Left hindlimb (tissue), 1 donor: ENCODE measurements at regions not wholly inside any gene's neighbourhood (a gene's known extent, or its start where the extent isn't known, plus 50 kb on each side); places are given as distances from the start of the nearest gene placed in this dataset.
A peak's percentile ranks its signal among the peaks of the same experiment; 100 is the strongest.

Experiments used
- DNase-seq: peaks from one replicate; pipeline ENCODE4 v3.0.0-alpha.2; 2018

GRCh38 chr2:61721382-61721781 lies 132.5 kb downstream of the FAM161A start:
- no peak for DNase-seq

DNA sequence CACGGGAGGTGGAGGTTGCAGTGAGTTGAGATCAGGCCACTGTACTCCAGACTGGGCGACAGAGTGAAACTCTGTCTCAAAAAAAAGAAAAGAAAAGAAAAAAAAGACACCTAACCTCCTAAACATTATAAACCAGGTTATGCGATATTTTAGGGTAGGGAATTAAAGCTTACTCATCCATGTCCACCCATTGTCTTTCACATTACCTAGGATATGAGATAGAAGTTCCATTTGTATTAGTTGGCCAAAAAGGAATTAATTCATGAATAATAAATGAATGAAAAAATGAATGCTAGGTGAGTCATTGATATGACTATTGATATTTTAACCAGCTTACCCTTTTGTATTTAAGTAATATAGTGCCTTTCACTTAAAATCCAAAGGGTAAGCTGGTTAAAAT lies 132.9 kb downstream of the FAM161A start:
- no peak for DNase-seq

DNA sequence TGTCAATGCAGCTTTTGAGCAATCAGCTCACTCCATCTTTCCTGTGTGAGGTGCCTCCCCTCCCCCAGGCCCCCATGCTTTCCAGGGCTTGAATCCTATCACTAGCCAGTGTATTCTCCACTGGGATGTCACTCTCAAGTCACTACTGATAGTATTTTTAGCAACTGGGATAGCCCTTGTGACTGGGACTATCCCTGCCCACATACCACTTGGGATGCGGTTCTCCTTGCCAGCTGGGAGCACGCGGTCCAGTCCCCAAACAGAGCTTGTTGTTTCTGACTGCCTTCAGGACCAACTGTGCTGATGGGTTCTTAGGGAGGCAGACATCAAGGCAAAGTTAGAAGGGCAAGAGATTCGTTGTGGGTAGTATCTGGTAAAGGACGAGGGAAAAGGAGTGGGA lies 134.9 kb downstream of the FAM161A start:
- no peak for DNase-seq

DNA sequence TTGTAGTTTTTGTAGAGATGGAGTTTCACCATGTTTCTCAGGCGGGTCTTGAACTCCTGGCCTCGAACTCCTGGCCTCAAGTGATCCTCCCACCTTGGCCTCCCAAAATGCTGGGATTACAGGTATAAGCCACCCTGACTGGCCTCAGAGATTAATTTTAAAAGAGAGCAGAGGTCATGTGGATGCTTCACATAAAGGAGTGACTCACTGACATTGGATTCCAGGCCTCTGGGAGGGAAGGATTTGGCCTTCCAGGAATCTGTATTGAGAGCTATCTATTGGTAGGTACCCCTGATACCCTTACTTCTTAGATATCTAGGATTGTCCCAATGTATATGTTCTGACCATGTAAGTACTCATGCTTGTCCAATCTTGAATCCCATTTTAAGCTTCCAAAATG lies 138.4 kb downstream of the FAM161A start:
- no peak for DNase-seq

DNA sequence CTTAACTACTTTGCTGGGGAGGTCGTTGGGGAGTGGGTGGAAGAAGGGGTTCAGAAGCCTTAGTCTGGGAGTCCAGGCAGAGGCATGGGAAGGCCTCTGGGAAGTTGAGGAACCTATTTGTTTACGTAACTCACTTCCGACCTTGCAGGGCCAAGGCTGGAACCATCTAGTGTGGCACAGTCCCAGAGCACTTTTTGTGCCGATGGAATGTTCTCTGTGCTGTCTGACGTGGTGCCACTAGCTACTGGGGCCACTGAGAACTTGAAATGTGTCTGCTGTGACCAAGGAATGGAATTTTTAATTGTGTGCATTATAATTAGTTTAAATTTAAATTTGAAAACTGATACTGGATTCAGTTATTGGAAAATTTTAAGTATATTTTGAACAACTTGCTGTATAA lies 139.7 kb downstream of the FAM161A start:
- no peak for DNase-seq

- DNase-seq, result no peak
These were observed 140.4 kb downstream of the FAM161A start for GRCh38 chr2:61713457-61713856.

DNA sequence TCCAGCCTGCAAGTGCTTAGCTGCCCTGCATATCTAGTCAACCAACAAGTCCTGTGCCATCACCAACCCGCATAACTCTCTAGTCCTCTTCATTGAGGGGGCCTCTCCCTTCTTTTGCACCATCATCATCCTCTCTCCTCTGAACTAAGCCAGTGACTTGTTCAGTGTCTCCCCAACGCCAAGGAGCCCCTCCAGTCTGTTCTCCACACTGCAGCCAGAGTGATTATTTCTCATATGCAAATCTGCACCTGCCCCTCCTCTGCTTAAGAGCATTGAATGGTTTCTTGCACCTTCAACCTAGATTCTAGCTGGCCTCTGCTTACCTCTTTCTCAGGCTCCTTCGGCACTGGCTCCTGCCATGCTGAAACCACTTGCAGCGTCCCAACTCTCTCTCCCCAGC lies 141.8 kb downstream of the FAM161A start:
- no peak for DNase-seq

DNA sequence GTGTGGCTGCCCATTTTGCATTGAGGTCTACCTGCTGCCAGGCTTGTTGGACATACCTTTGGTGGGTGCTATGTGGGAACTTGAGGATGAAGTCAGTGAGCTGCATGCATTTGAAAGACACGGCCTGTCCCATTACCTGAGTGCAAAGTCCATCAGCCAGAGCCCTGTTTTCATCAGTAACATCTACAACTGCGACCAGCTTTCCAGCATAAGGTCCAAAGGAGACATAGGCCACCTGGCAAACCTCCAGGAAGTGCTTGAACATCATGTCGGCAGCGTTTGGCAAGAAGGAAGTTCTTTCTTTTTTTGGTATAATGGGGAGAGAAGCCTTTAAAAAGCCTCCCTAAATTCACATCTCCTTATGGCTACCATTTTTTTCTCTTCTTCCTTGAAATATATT lies 143.1 kb downstream of the FAM161A start:
- no peak for DNase-seq

GRCh38 chr2:61707984-61708852 lies 145.6 kb downstream of the FAM161A start:
- DNase-seq, result no peak

DNA sequence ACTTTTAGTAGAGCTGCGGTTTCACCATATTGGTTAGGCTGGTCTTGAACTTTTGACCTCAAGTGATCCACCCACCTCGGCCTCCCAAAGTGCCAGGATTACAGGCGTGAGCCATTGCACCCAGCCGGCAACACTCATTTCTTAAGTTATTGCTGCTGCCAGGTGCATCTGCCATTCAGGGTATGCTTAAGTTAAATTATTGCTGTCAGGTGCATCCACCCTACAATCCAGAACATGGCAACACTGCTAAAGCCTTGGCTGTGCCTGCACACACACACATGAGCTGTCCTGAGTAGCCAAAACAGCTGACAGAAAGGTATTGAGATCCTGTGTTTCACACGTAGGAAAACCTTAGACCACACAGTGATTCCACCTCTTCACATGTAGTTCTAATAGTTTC lies 148.2 kb downstream of the FAM161A start:
- no peak for DNase-seq

DNA sequence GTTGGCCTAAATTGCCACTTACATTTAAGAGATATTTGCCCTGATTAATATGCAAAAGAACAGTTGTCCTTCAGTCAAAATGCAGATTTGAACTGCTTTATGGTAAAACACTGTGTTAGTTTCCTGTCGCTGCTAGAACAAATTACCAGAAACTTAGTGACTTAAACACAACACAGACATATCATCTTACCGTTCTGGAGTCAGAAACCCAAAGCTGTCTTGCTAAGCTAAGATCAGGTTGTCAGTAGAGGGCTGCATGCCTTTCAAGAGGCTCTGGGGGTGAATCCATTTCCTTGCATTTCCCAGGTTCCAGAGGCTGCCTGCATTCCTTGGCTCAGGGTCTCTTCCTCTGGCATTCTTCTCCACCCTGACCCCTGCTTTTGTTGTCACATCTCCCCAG lies 149.5 kb downstream of the FAM161A start:
- DNase-seq, result no peak

DNA sequence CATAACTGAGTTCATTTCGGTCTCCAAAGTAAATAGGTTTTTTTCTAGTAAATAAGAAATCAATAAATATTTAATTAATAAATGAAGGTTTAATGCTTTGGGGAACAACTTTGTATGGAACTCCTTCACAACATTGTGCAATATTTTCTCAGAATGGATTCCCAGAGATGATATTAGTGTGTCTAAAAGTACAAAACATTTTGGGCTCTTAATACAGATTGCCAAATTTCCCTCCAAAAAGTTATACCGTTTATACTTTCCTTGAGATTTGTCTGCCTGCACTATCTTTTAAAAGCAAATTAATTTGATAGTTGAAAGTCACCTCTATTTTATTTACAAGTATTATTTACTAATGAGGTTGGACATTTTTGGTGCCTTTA lies 151.8 kb downstream of the FAM161A start:
- DNase-seq, result no peak

GRCh38 chr2:61700464-61700863 lies 153.4 kb downstream of the FAM161A start:
- no peak for DNase-seq

- peak; percentile 94 for DNase-seq
These were observed 156.4 kb upstream of the XPO1 start for GRCh38 chr2:61694312-61695274.

DNA sequence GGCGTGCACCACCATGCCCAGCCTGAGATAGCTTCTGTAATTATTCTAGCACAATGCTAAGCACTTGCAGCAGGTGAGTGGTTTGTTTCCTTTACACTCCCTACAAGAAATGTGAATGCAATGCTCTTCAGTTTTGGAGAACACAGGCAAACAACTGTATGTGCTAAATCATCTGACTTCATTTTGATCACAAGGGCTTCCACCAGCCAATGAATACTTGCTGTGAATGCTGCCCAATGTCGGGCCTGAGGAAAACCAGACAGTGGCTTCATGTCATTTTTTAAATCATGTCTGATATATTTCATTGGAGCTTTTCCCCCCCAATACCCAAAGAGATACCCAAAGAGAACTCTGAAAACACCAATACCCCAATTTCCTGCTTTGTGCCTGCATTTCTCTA lies 155.6 kb upstream of the XPO1 start:
- DNase-seq, result no peak

GRCh38 chr2:61690078-61690596 lies 152.0 kb upstream of the XPO1 start:
- no peak for DNase-seq

DNA sequence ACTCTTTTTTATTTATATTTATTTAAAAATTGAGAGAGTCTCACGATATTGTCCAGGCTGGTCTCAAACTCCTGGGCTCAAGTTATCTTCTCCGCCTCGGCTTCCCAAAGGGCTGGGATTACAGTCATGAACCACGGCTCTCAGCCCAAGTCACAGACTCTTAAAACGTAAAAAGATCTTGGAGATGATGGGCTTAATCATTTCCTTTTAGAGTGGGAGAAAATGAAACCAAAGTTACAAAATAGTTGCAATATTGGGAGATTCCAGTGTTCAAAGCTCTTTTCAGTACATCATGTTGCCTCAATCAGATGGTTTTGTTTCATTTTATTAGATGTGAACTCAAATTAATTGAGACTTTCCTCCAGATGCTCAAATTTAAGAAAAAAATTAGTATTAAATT lies 151.4 kb upstream of the XPO1 start:
- no peak for DNase-seq

DNA sequence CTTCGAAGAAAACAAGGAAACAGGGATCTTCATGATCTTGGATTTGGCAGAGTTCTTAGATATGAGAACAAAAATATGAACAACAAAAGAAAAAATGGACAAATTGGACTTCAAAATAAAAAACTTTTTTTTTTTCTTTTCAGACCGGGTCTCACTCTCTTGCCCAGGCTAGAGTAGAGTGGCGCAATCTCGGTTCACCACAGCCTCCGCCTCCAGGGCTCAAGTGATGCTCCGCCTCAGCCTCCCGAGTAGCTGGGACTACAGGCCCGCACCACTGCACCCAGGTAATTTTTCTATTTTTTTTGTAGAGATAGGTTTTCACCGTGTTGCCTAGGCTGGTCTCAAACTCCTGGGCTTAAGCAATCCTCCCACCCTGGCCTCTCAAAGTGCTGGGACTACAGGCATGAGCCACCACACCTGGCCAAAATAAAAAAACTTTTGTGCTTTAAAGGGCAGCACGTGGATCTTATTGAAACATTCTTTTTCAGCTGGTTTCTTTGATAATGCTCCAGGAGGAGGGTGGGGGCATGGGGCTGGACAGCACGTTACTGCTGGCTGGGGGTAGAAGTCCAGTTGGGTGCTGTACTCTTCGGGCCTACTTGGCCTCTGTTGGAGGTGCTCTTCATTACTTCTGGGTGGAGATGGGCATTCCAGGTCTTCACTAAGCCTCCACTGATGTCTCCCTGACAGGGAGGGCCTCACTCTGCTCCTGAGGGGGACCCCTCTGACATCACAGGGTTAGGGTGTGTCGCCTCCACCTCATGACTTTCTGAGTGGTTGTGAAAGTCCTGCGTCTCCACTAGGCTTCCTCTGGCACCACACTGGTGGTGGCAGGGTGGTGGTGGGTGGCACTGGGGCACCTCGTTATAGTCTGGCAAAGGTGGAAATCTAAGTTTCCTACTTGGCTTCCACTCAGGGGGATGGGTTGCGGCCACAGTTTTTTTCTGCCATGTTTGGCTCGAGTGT lies 150.5 kb upstream of the XPO1 start:
- DNase-seq, result no peak

- DNase-seq, result no peak
These were observed 140.9 kb upstream of the XPO1 start for GRCh38 chr2:61679096-61679495.

GRCh38 chr2:61677942-61678341 lies 139.8 kb upstream of the XPO1 start:
- DNase-seq, result no peak

- no peak for DNase-seq
These were observed 139.2 kb upstream of the XPO1 start for GRCh38 chr2:61677306-61677705.

DNA sequence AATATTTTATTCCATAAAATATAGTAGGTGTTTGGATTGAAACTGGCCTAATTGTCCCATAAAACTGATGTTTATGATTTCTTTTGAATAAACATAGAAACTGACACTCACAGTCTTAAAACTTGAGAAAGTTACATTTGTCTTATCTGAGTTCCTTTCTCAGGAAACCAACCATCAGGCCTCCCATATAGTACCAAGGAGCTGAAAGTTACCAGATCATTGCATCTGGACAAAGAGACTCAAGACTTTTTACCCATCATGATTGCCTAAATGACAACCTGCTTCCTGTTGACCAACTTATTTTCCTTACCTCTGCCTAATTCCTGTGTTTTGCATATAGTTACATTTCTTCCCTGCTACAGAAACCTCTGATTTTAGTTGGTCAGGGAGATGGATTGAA lies 137.0 kb upstream of the XPO1 start:
- no peak for DNase-seq
